IMR-90 (cell line): ENCODE measurements at regions not wholly inside any gene's neighbourhood (a gene's known extent, or its start where the extent isn't known, plus 50 kb on each side); places are given as distances from the start of the nearest gene placed in this dataset.

Source experiments
- ATAC-seq: fragments of 200-7000 bp; cut with Tn5 transposase; 2 replicates; pipeline ENCODE4 v1.9.1; 2020; ENCODE audit warnings: low read depth, mild to moderate bottlenecking, moderate library complexity
- BruUV-seq: library from RNA; stranded (reverse); fragments of 400-500 nt; replicated peaks from 2 replicates; lab custom pipeline; 2021; lab: Mats Ljungman, UMichigan
- CTCF ChIA-PET: fragments of 300-600 bp; formaldehyde crosslinking; extraction: SDS; loops from one replicate; lab custom pipeline; 2021; ENCODE audit warnings: antibody characterized with exemption; lab: Yijun Ruan, JAX
- POLR2A ChIA-PET: fragments of 300-600 bp; sonication (Branson Sonifier 250); formaldehyde crosslinking; loops from one replicate; lab custom pipeline; 2022; ENCODE audit warnings: antibody characterized with exemption; ENCODE audit not compliant: unreplicated experiment; lab: Charles Lee
- DNase-seq: peaks from one replicate; pipeline ENCODE4 v3.0.0; 2013
- H2AFZ ChIP-seq: replicated peaks from 2 replicates; pipeline ENCODE3; 2013; ENCODE audit warnings: low read length, mild to moderate bottlenecking; ENCODE audit not compliant: poor library complexity
- H2AK5ac ChIP-seq: 2 replicates; pipeline ENCODE4 v1.6.1; 2013; ENCODE audit warnings: low read depth, low read length, inconsistent platforms
- H2AK9ac ChIP-seq: replicated peaks from 2 replicates; pipeline ENCODE3; 2013; ENCODE audit warnings: mild to moderate bottlenecking, low read depth, low read length, moderate library complexity; ENCODE audit not compliant: poor library complexity
- H2BK120ac ChIP-seq: 2 replicates; pipeline ENCODE4 v1.6.1; 2013; ENCODE audit warnings: low read depth, low read length, inconsistent platforms
- H2BK15ac ChIP-seq: 3 replicates; pipeline ENCODE4 v1.6.1; 2013; ENCODE audit warnings: low read depth, low read length, inconsistent platforms
- H2BK20ac ChIP-seq: 2 replicates; pipeline ENCODE4 v1.6.1; 2013; ENCODE audit warnings: low read depth, mild to moderate bottlenecking, inconsistent platforms, low read length, moderate library complexity
- H2BK5ac ChIP-seq: 2 replicates; pipeline ENCODE4 v1.6.1; 2013; ENCODE audit warnings: mild to moderate bottlenecking, low read depth, low read length, inconsistent platforms; ENCODE audit not compliant: poor library complexity, severe bottlenecking
- H3K14ac ChIP-seq: replicated peaks from 2 replicates; pipeline ENCODE4 v1.6.1; 2013; ENCODE audit warnings: low read depth, low read length, inconsistent platforms
- H3K18ac ChIP-seq: 2 replicates; pipeline ENCODE4 v1.6.1; 2013; ENCODE audit warnings: low read depth, low read length, control low read depth
- H3K23ac ChIP-seq: 2 replicates; pipeline ENCODE4 v1.6.1; 2013; ENCODE audit warnings: low read depth, low read length, inconsistent platforms
- H3K27ac ChIP-seq: 2 replicates; pipeline ENCODE4 v1.5.1; 2013; ENCODE audit warnings: mild to moderate bottlenecking, control low read depth, low read length; ENCODE audit not compliant: insufficient read depth
- H3K27me3 ChIP-seq: 2 replicates; pipeline ENCODE4 v1.6.1; 2013; ENCODE audit warnings: low read length; ENCODE audit not compliant: control insufficient read depth, insufficient read depth
- H3K36me3 ChIP-seq: 2 replicates; pipeline ENCODE4 v1.6.1; 2013; ENCODE audit warnings: low read length, mixed read lengths; ENCODE audit not compliant: control insufficient read depth, insufficient read depth
- H3K4ac ChIP-seq: 2 replicates; pipeline ENCODE4 v1.6.1; 2013; ENCODE audit warnings: low read depth, low read length, inconsistent platforms
- H3K4me1 ChIP-seq: 2 replicates; pipeline ENCODE4 v1.6.1; 2013; ENCODE audit warnings: low read length, mixed read lengths; ENCODE audit not compliant: control insufficient read depth, insufficient read depth
- H3K4me2 ChIP-seq: 2 replicates; pipeline ENCODE4 v1.6.1; 2013; ENCODE audit warnings: low read depth, mild to moderate bottlenecking, control low read depth, low read length, moderate library complexity
- H3K4me3 ChIP-seq: 2 replicates; pipeline ENCODE4 v1.5.1; 2013; ENCODE audit warnings: low read depth, mild to moderate bottlenecking, control low read depth, low read length, moderate library complexity; ENCODE audit not compliant: insufficient read depth
- H3K56ac ChIP-seq: 2 replicates; pipeline ENCODE4 v1.6.1; 2013; ENCODE audit warnings: low read length, inconsistent platforms; ENCODE audit not compliant: insufficient read depth; ENCODE audit errors: extremely low read depth
- H3K79me1 ChIP-seq, 2 experiments: 2 replicates each; pipeline ENCODE4 v1.6.1; 2013; ENCODE audit warnings: low read length in 2 of 2, inconsistent platforms in 1 of 2, low read depth in 1 of 2
- H3K9ac ChIP-seq: 2 replicates; pipeline ENCODE4 v1.6.1; 2013; ENCODE audit warnings: low read depth, low read length, control low read depth
- H3K9me1 ChIP-seq: 2 replicates; pipeline ENCODE4 v1.6.1; 2013; ENCODE audit warnings: low read length, inconsistent platforms; ENCODE audit not compliant: insufficient read depth
- H3K9me3 ChIP-seq: 2 replicates; pipeline ENCODE4 v1.6.1; 2013; ENCODE audit warnings: low read length; ENCODE audit not compliant: control insufficient read depth, insufficient read depth
- H4K20me1 ChIP-seq: 2 replicates; pipeline ENCODE4 v1.6.1; 2013; ENCODE audit warnings: low read length, inconsistent platforms; ENCODE audit not compliant: insufficient read depth
- H4K5ac ChIP-seq: 2 replicates; pipeline ENCODE4 v1.6.1; 2013; ENCODE audit warnings: mild to moderate bottlenecking, low read depth, low read length, control low read depth
- H4K8ac ChIP-seq, 2 experiments: 2 replicates each; pipeline ENCODE4 v1.6.1; 2013; ENCODE audit warnings: low read depth in 2 of 2, low read length in 2 of 2, control low read depth in 1 of 2, inconsistent platforms in 1 of 2
- H4K91ac ChIP-seq: 2 replicates; pipeline ENCODE4 v1.6.1; 2013; ENCODE audit warnings: low read depth, low read length, inconsistent platforms; ENCODE audit not compliant: insufficient read depth
- BHLHE40 ChIP-seq: fragments of 150-350 bp; IDR thresholded peaks from 2 replicates; pipeline ENCODE4 v1.6.1; 2016; ENCODE audit warnings: mild to moderate bottlenecking, low read depth, low read length
- CEBPB ChIP-seq: IDR thresholded peaks from 2 replicates; pipeline ENCODE4 v1.6.1; 2012; ENCODE audit warnings: low read depth, low read length, improper control_type of control experiment
- CHD1 ChIP-seq: IDR thresholded peaks from 2 replicates; pipeline ENCODE4 v1.6.1; 2012; ENCODE audit warnings: low read depth, low read length, improper control_type of control experiment
- CTCF ChIP-seq: conservative IDR thresholded peaks from 2 replicates; pipeline ENCODE4 v1.5.1; 2012; ENCODE audit warnings: mild to moderate bottlenecking, low read depth, low read length, improper control_type of control experiment
- ELK1 ChIP-seq: fragments of 150-350 bp; IDR thresholded peaks from 2 replicates; pipeline ENCODE4 v1.6.1; 2016; ENCODE audit warnings: low read depth, mild to moderate bottlenecking, low read length, moderate library complexity, borderline replicate concordance
- FOS ChIP-seq: fragments of 150-350 bp; IDR thresholded peaks from 2 replicates; pipeline ENCODE4 v1.6.1; 2016; ENCODE audit warnings: low read depth, low read length
- MAFK ChIP-seq: IDR thresholded peaks from 2 replicates; pipeline ENCODE4 v1.6.1; 2012; ENCODE audit warnings: low read depth, low read length, improper control_type of control experiment
- MAZ ChIP-seq: IDR thresholded peaks from 2 replicates; pipeline ENCODE4 v1.6.1; 2012; ENCODE audit warnings: low read depth, mild to moderate bottlenecking, low read length, improper control_type of control experiment, moderate library complexity, borderline replicate concordance
- MXI1 ChIP-seq: IDR thresholded peaks from 2 replicates; pipeline ENCODE4 v1.6.1; 2012; ENCODE audit warnings: low read depth, mild to moderate bottlenecking, low read length, moderate library complexity, borderline replicate concordance
- NFE2L2 ChIP-seq: fragments of 150-350 bp; IDR thresholded peaks from 2 replicates; pipeline ENCODE4 v1.6.1; 2016; ENCODE audit warnings: low read depth, mild to moderate bottlenecking, low read length
- POLR2A ChIP-seq: IDR thresholded peaks from 2 replicates; pipeline ENCODE4 v1.6.1; 2012; ENCODE audit warnings: mild to moderate bottlenecking, low read depth, low read length
- RAD21 ChIP-seq: IDR thresholded peaks from 2 replicates; pipeline ENCODE4 v1.6.1; 2012; ENCODE audit warnings: low read length, improper control_type of control experiment
- RCOR1 ChIP-seq: IDR thresholded peaks from 2 replicates; pipeline ENCODE4 v1.6.1; 2012; ENCODE audit warnings: mild to moderate bottlenecking, low read length, improper control_type of control experiment; ENCODE audit not compliant: insufficient replicate concordance
- RFX5 ChIP-seq: IDR thresholded peaks from 2 replicates; pipeline ENCODE4 v1.8.0; 2012; ENCODE audit warnings: low read depth, mild to moderate bottlenecking, low read length, moderate library complexity
- SMC3 ChIP-seq: fragments of 150-350 bp; IDR thresholded peaks from 2 replicates; pipeline ENCODE4 v1.6.1; 2016; ENCODE audit warnings: low read depth, mild to moderate bottlenecking, antibody characterized with exemption, low read length, moderate library complexity
- WGBS, 2 experiments: methylation state at CpG; one replicate each; pipeline versions ENCODE4 v1.1.5 to v1.1.7; 2013; ENCODE audit warnings: missing lambda C conversion rate in 2 of 2; ENCODE audit not compliant: insufficient read length in 1 of 2; ENCODE audit errors: extremely low coverage in 2 of 2; 5-methylcytosine and 5-hydroxymethylcytosine counted together
- dilution Hi-C: fragments of 300-500 bp; cut with HindIII; formaldehyde crosslinking; loops from one replicate; pipeline ENCODE4 v1.14.3; 2018; ENCODE audit warnings: low sequenced_read_pairs; ENCODE audit not compliant: unreplicated experiment
- in situ Hi-C: fragments of 300-500 bp; cut with MboI; formaldehyde crosslinking; loops from 3 replicates; pipeline ENCODE4 v1.14.3; 2019; ENCODE audit warnings: low sequenced_read_pairs, inconsistent platforms, mixed read lengths
- intact Hi-C: fragments of 100-400 bp; cut with micrococcal nuclease; formaldehyde crosslinking; loops from 2 replicates; pipeline ENCODE4 v1.10.0; 2022
- TF ChIP-seq, protein P1 (sequence below): fragments of 150-350 bp; IDR thresholded peaks from 2 replicates; pipeline ENCODE4 v1.6.1; 2017; ENCODE audit warnings: mild to moderate bottlenecking, antibody characterized with exemption, low read length, low read depth

DNA sequence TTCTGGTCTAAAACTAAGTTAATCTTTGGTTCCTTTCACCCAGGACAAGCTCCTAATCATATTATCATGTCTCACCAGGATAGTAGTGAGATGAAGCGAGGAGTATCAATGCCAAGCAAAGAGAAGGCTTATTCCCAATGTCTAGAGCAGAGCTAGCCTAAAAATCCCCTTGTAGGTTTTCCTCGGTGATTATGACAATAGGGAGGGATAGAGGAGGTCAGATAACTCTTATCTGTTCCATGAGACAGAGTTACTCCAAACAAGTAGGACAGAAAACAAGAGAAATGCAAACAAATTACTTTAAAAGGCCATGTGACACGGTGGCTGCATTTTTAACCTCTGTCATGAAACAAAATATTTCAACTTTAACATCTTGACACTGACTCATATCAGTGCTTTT is 623.1 kb downstream of the ADCYAP1 start:
- no peak overlapping the region for H3K4ac ChIP-seq
- H3K36me3 ChIP-seq = no peaks in the 10 kb centered on the region
- H3K4me2 ChIP-seq = no peak overlapping the region
- H4K20me1 ChIP-seq = no peaks in the 10 kb centered on the region
- no peak overlapping the region for H3K18ac ChIP-seq
- no peak overlapping the region for H3K56ac ChIP-seq
- H2AK9ac ChIP-seq = no peak overlapping the region
- H3K9ac ChIP-seq = no peak overlapping the region
- ATAC-seq (no peak), DNase-seq (no peak)
- no peak overlapping the region for H3K27ac ChIP-seq
- no peak overlapping the region for H2AK5ac ChIP-seq
- dilution Hi-C loops (no loop called here), in situ Hi-C loops (no loop called here), intact Hi-C loops (no loop called here)
- BruUV-seq = no TSS peak
- H2BK5ac ChIP-seq = no peak overlapping the region
- no peak overlapping the region for H2BK120ac ChIP-seq
- no peak overlapping the region for H2BK20ac ChIP-seq
- no peak overlapping the region for H4K5ac ChIP-seq
- H3K4me3 ChIP-seq = no peak overlapping the region
- TF ChIP-seq CTCF (no peak), FOS (no peak), BHLHE40 (no peak), RFX5 (no peak), POLR2A (no peak), RAD21 (no peak), CHD1 (no peak), SMC3 (no peak), RCOR1 (no peak), MAFK (no peak), MAZ (no peak), MXI1 (no peak), NFE2L2 (no peak), ELK1 (no peak), CEBPB (no peak)
- TF ChIP-seq, protein P1, sequence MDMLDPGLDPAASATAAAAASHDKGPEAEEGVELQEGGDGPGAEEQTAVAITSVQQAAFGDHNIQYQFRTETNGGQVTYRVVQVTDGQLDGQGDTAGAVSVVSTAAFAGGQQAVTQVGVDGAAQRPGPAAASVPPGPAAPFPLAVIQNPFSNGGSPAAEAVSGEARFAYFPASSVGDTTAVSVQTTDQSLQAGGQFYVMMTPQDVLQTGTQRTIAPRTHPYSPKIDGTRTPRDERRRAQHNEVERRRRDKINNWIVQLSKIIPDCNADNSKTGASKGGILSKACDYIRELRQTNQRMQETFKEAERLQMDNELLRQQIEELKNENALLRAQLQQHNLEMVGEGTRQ = no peak
- WGBS, 2 experiments = no CpG with 5 or more reads among the region's 3 CpGs
- H3K9me1 ChIP-seq = no peaks in the 10 kb centered on the region
- ChIA-PET POLR2A (no interaction called here), CTCF (no interaction called here)
- no peak overlapping the region for H4K8ac ChIP-seq
- H3K4me1 ChIP-seq = no peaks in the 10 kb centered on the region
- H3K14ac ChIP-seq = no peak overlapping the region
- H3K23ac ChIP-seq = no peak overlapping the region
- H2AFZ ChIP-seq = no peak overlapping the region
- no peak overlapping the region for H2BK15ac ChIP-seq
- no peaks in the 10 kb centered on the region for H3K27me3 ChIP-seq
- peaks cover 3% of the 10 kb centered on the region; the same call in 1 of the 2 replicates for H3K9me3 ChIP-seq
- H4K91ac ChIP-seq = no peak overlapping the region
- H3K79me1 ChIP-seq = no peaks in the 10 kb centered on the region
